KMS-11 (cell line): ENCODE measurements at regions not wholly inside any gene's neighbourhood (a gene's known extent, or its start where the extent isn't known, plus 50 kb on each side); places are given as distances from the start of the nearest gene placed in this dataset.

ENCODE experiments used
- H2AFZ ChIP-seq: fragments of 200-600 bp; sonication (generic); 2 replicates; pipeline ENCODE4 v1.6.1; 2016; ENCODE audit warnings: antibody characterized with exemption, mixed run types, low read depth
- H3K27ac ChIP-seq: fragments of 200-600 bp; sonication (generic); 2 replicates; pipeline ENCODE4 v1.6.1; 2016; ENCODE audit warnings: mild to moderate bottlenecking, mixed run types
- H3K27me3 ChIP-seq: fragments of 200-600 bp; sonication (generic); 2 replicates; pipeline ENCODE4 v1.6.1; 2017; ENCODE audit warnings: mild to moderate bottlenecking, low read depth, mixed run types, moderate library complexity; ENCODE audit not compliant: insufficient read depth
- H3K36me3 ChIP-seq: fragments of 200-600 bp; sonication (generic); 2 replicates; pipeline ENCODE4 v1.6.1; 2017; ENCODE audit warnings: mild to moderate bottlenecking, mixed run types; ENCODE audit not compliant: insufficient read depth
- H3K4me1 ChIP-seq: fragments of 200-600 bp; sonication (generic); 2 replicates; pipeline ENCODE4 v1.6.1; 2016; ENCODE audit warnings: mild to moderate bottlenecking, low read depth, mixed run types; ENCODE audit not compliant: poor library complexity, severe bottlenecking
- H3K4me2 ChIP-seq: fragments of 200-600 bp; sonication (generic); 2 replicates; pipeline ENCODE4 v1.7.0; 2016; ENCODE audit warnings: mild to moderate bottlenecking, mixed run types
- H3K4me3 ChIP-seq: fragments of 200-600 bp; sonication (generic); IDR thresholded peaks from 2 replicates; pipeline ENCODE4 v1.6.1; 2017; ENCODE audit warnings: low read depth, low read length, mixed read lengths; ENCODE audit not compliant: insufficient read depth
- H3K79me2 ChIP-seq: fragments of 200-600 bp; sonication (generic); 2 replicates; pipeline ENCODE4 v1.6.1; 2016; ENCODE audit warnings: low read depth, mixed run types; ENCODE audit not compliant: insufficient read depth
- H3K9ac ChIP-seq: fragments of 200-600 bp; sonication (generic); 2 replicates; pipeline ENCODE4 v1.6.1; 2016; ENCODE audit warnings: mild to moderate bottlenecking, mixed run types
- H4K20me1 ChIP-seq: fragments of 200-600 bp; sonication (generic); 2 replicates; pipeline ENCODE4 v1.6.1; 2016; ENCODE audit warnings: mild to moderate bottlenecking, mixed run types; ENCODE audit not compliant: insufficient read depth
- CTCF ChIP-seq: fragments of 200-600 bp; sonication (generic); conservative IDR thresholded peaks from 2 replicates; pipeline ENCODE4 v1.6.1; 2017; ENCODE audit warnings: low read depth, mild to moderate bottlenecking, antibody characterized with exemption, low read length, moderate library complexity, mixed read lengths

- Histone ChIP-seq H3K79me2 (no peaks in the 10 kb centered on the region), H3K4me2 (no peak overlapping the region), H3K9ac (no peak overlapping the region), H3K27ac (no peak overlapping the region), H3K27me3 (no peaks in the 10 kb centered on the region), H3K4me1 (no peaks in the 10 kb centered on the region), H4K20me1 (no peaks in the 10 kb centered on the region), H3K4me3 (no peak overlapping the region), H3K36me3 (no peaks in the 10 kb centered on the region), H2AFZ (no peak overlapping the region)
- no peak for TF ChIP-seq CTCF
Observed at GRCh38 chr5:166566725-166567124, 1724.7 kb upstream of the WWC1 start.

GRCh38 chr5:166570865-166571264, 1720.6 kb upstream of the WWC1 start:
- H3K27ac ChIP-seq = no peak overlapping the region
- H3K4me3 ChIP-seq = no peak overlapping the region
- H3K27me3 ChIP-seq = no peaks in the 10 kb centered on the region
- no peaks in the 10 kb centered on the region for H4K20me1 ChIP-seq
- H3K36me3 ChIP-seq = no peaks in the 10 kb centered on the region
- no peaks in the 10 kb centered on the region for H3K79me2 ChIP-seq
- TF ChIP-seq CTCF = no peak
- no peaks in the 10 kb centered on the region for H3K4me1 ChIP-seq
- no peak overlapping the region for H2AFZ ChIP-seq
- H3K4me2 ChIP-seq = no peak overlapping the region
- no peak overlapping the region for H3K9ac ChIP-seq

GRCh38 chr5:166571668-166572067, 1719.8 kb upstream of the WWC1 start:
- no peak overlapping the region for H2AFZ ChIP-seq
- no peaks in the 10 kb centered on the region for H3K27me3 ChIP-seq
- no peaks in the 10 kb centered on the region for H4K20me1 ChIP-seq
- H3K27ac ChIP-seq = no peak overlapping the region
- no peak for TF ChIP-seq CTCF
- H3K36me3 ChIP-seq = no peaks in the 10 kb centered on the region
- no peaks in the 10 kb centered on the region for H3K79me2 ChIP-seq
- H3K4me3 ChIP-seq = no peak overlapping the region
- no peaks in the 10 kb centered on the region for H3K4me1 ChIP-seq
- H3K4me2 ChIP-seq = no peak overlapping the region
- no peak overlapping the region for H3K9ac ChIP-seq

GRCh38 chr5:166576323-166576722, 1715.1 kb upstream of the WWC1 start:
- Histone ChIP-seq H3K4me3 (no peak overlapping the region), H3K79me2 (no peaks in the 10 kb centered on the region), H3K4me1 (no peaks in the 10 kb centered on the region), H3K4me2 (no peak overlapping the region), H4K20me1 (no peaks in the 10 kb centered on the region), H3K36me3 (no peaks in the 10 kb centered on the region), H3K9ac (no peak overlapping the region), H3K27me3 (no peaks in the 10 kb centered on the region), H2AFZ (no peak overlapping the region), H3K27ac (no peak overlapping the region)
- TF ChIP-seq CTCF = no peak

GRCh38 chr5:166581826-166582225, 1709.6 kb upstream of the WWC1 start:
- no peaks in the 10 kb centered on the region for H4K20me1 ChIP-seq
- no peak overlapping the region for H3K4me2 ChIP-seq
- H3K27me3 ChIP-seq = no peaks in the 10 kb centered on the region
- H3K4me3 ChIP-seq = no peak overlapping the region
- no peak overlapping the region for H2AFZ ChIP-seq
- no peaks in the 10 kb centered on the region for H3K36me3 ChIP-seq
- no peak overlapping the region for H3K27ac ChIP-seq
- TF ChIP-seq CTCF = no peak
- no peaks in the 10 kb centered on the region for H3K79me2 ChIP-seq
- H3K4me1 ChIP-seq = no peaks in the 10 kb centered on the region
- H3K9ac ChIP-seq = no peak overlapping the region
